ENCODE measurements at regions not wholly inside any gene's neighbourhood (a gene's known extent, or its start where the extent isn't known, plus 50 kb on each side); places are given as distances from the start of the nearest gene placed in this dataset.
"Not testable (repeated sequence)": the region's sequence is repeated elsewhere in the genome, so short reads cannot be mapped to it uniquely, and the experiment has no call there.

GRCh38 chr3:3291756-3292283, 112.3 kb upstream of the CRBN start:
- H3K9me3 ChIP-seq (ENCODE audit: control insufficient read depth, low read length, poor library complexity, severe bottlenecking); H3K27me3 Mint-ChIP-seq; H3K4me3 Mint-ChIP-seq; H3K4me1 Mint-ChIP-seq; DNase-seq; H3K27ac Mint-ChIP-seq; H3K36me3 Mint-ChIP-seq (ENCODE audit: low read depth); ATAC-seq: not testable (repeated sequence)

DNA sequence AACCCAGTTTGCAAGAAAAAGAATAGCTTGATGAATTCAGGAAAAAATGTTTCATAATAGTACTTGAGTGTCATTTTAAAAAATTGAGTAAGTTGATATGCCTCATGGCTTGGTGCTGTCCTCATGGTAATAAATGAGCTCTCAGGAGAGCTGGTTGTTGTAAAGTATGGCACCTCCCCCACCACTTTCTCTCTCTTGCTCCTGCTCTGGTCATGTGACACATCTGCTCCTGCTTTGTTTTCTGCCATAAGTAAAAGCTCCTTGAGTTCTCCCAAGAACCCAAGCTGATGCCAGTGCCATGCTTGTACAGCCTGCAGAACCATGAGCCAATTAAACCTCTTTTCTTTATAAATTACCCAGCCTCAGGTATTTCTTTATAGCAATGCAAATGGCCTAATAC, 108.8 kb upstream of the CRBN start:
- DNase-seq (no peak), ATAC-seq (no peak)
- no peak overlapping the region for H3K27ac Mint-ChIP-seq
- H3K36me3 Mint-ChIP-seq (ENCODE audit: low read depth), result no peaks in the 10 kb centered on the region
- H3K4me3 Mint-ChIP-seq, result no peak overlapping the region
- H3K9me3 ChIP-seq (ENCODE audit: control insufficient read depth, low read length, poor library complexity, severe bottlenecking), result no peaks in the 10 kb centered on the region
- H3K27me3 Mint-ChIP-seq, result no peaks in the 10 kb centered on the region
- H3K4me1 Mint-ChIP-seq, result no peaks in the 10 kb centered on the region

- H3K4me3 Mint-ChIP-seq, result no peak overlapping the region
- ATAC-seq, result no peak
- no peaks in the 10 kb centered on the region for H3K4me1 Mint-ChIP-seq
- H3K27ac Mint-ChIP-seq, result no peak overlapping the region
- no peaks in the 10 kb centered on the region for H3K27me3 Mint-ChIP-seq
- H3K36me3 Mint-ChIP-seq (ENCODE audit: low read depth), result no peaks in the 10 kb centered on the region
- no peak for DNase-seq
- no peaks in the 10 kb centered on the region for H3K9me3 ChIP-seq (ENCODE audit: control insufficient read depth, low read length, poor library complexity, severe bottlenecking)
These were observed 106.5 kb upstream of the CRBN start for GRCh38 chr3:3286014-3286413.

DNA sequence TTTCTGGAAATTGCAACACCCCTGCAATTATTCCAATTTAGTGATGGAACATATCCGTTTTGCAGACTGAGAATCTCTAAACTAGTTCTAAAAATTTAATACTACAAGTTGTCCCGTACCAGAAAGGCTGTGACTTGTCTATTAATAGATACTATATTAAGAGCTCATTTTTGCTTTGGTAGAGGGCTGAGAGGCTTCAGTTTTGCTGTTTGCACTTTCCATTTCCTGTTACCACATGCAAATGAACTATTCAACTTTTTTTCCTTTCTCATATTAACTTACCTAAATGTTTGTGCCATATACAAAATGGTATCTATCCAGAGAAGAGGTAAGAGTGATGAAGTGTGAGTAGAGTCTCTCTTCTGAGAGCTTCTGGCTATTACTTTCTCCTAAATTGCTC, 101.5 kb upstream of the CRBN start:
- H3K27me3 Mint-ChIP-seq, result peaks cover 10% of the 10 kb centered on the region
- H3K9me3 ChIP-seq (ENCODE audit: control insufficient read depth, low read length, poor library complexity, severe bottlenecking), result no peaks in the 10 kb centered on the region
- H3K27ac Mint-ChIP-seq, result no peak overlapping the region
- ATAC-seq, result no peak
- H3K36me3 Mint-ChIP-seq (ENCODE audit: low read depth), result no peaks in the 10 kb centered on the region
- no peaks in the 10 kb centered on the region for H3K4me1 Mint-ChIP-seq
- H3K4me3 Mint-ChIP-seq, result no peak overlapping the region
- DNase-seq, result no peak

DNA sequence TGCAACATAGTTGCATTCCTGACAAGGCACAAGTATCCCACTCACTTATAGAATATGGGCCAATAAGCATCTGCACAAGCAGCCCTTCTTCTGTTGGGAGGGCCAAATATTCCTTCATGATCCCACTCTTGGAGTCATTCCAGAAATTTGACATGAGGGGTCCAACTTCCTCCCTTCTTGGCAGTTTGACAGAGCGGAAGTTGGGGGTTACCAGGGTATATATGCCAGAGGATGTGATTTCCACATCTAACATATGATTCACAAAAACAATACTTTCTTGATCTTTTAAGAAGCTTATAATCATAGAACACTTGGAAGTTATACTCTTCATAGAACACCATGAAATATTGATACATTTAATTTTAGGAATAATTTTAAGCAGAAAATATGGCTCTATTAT, 100.9 kb upstream of the CRBN start:
- H3K9me3 ChIP-seq (ENCODE audit: control insufficient read depth, low read length, poor library complexity, severe bottlenecking), result no peaks in the 10 kb centered on the region
- ATAC-seq (no peak), DNase-seq (no peak)
- no peak overlapping the region for H3K27ac Mint-ChIP-seq
- H3K36me3 Mint-ChIP-seq (ENCODE audit: low read depth), result no peaks in the 10 kb centered on the region
- H3K4me1 Mint-ChIP-seq, result no peaks in the 10 kb centered on the region
- H3K27me3 Mint-ChIP-seq, result peaks cover 10% of the 10 kb centered on the region
- no peak overlapping the region for H3K4me3 Mint-ChIP-seq

DNA sequence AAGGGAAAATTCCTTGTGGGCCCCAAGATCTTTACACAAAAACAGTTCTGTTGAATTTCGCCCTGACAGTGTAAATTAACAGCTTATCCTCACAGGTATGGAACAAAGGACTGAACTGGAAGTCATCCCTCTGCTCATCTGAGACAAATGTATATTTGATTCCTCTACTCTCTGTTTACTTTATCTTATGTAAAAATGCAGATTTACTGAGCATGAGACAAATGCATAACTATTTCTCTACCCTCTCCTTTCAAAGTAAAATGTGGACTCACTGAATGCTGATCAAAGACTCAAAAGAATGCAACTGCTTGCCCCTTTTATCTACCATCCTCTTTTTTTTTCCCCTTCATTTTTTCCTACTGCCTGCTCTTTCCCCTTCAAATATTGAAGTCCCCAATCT, 98.6 kb upstream of the CRBN start:
- Mint-ChIP-seq H3K27ac (no peak overlapping the region), H3K4me3 (no peak overlapping the region), H3K27me3 (peaks cover 10% of the 10 kb centered on the region), H3K36me3 (ENCODE audit: low read depth) (no peaks in the 10 kb centered on the region), H3K4me1 (no peaks in the 10 kb centered on the region)
- H3K9me3 ChIP-seq (ENCODE audit: control insufficient read depth, low read length, poor library complexity, severe bottlenecking), result no peaks in the 10 kb centered on the region
- DNase-seq, result no peak
- no peak for ATAC-seq

DNA sequence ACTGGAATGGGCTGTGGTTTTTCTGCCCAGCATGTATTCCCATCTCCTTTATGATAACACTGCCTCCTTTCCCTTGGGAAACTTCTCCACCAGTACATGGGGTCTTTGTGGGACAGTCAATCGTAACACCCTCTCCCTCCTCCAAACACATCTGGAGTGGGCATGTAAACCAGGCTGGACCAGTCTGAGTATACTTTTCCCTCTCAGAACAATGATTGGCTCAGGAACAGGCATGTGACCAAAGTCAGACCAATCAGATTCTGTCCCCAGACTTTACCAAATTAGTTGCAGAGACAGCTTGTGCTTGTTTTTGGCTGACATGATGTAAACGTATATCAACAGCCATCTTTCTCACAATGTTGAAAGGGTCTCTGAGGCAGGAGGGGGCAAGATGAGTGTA, 97.1 kb upstream of the CRBN start:
- no peaks in the 10 kb centered on the region for H3K36me3 Mint-ChIP-seq (ENCODE audit: low read depth)
- no peak for ATAC-seq
- no peak for DNase-seq
- no peaks in the 10 kb centered on the region for H3K9me3 ChIP-seq (ENCODE audit: control insufficient read depth, low read length, poor library complexity, severe bottlenecking)
- no peak overlapping the region for H3K4me3 Mint-ChIP-seq
- no peak overlapping the region for H3K27ac Mint-ChIP-seq
- peaks cover 10% of the 10 kb centered on the region for H3K27me3 Mint-ChIP-seq
- no peaks in the 10 kb centered on the region for H3K4me1 Mint-ChIP-seq

DNA sequence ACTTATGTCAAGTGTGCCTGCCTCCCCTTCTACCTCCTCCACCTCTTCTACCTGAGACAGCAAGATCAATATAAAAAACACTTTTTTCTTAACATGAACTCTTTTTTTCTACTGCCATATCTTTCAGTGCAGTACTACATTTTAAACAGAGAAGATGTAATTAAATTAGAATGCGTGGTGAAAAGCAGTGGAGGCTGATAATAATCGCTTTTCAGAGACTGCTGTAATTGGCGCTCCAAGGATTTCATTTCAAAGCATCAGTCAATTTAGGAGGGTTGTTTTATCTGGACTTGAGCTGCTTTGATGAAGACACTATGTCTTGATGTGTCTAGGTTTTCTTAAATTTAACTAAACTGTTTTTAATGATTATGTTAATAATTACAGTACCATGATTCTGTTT, 85.3 kb upstream of the CRBN start:
- no peaks in the 10 kb centered on the region for H3K9me3 ChIP-seq (ENCODE audit: control insufficient read depth, low read length, poor library complexity, severe bottlenecking)
- Mint-ChIP-seq H3K4me1 (no peaks in the 10 kb centered on the region), H3K36me3 (ENCODE audit: low read depth) (no peaks in the 10 kb centered on the region), H3K27ac (no peak overlapping the region), H3K27me3 (peaks cover 32% of the 10 kb centered on the region), H3K4me3 (no peak overlapping the region)
- no peak for ATAC-seq
- no peak for DNase-seq

DNA sequence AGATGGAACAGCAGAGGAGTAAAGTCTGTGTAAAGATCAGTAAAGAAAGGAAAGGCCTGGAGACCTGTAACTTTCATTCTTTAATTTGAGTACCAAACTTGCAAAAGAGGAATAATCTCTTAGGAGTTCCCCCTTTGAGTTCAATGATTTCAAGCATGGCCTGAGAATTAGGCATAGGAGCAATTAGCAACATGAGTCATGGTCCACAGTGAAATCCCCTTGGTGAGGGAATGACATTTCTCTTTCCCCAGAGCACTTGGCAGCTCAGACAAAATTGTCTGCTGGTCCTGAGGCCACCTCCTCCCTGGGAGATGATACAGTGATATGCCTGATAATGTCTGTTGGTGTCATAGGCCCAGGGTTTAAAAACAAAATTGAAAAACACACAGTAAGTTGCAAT, 81.4 kb upstream of the CRBN start:
- H3K9me3 ChIP-seq (ENCODE audit: control insufficient read depth, low read length, poor library complexity, severe bottlenecking), result no peaks in the 10 kb centered on the region
- Mint-ChIP-seq H3K4me1 (no peaks in the 10 kb centered on the region), H3K4me3 (no peak overlapping the region), H3K36me3 (ENCODE audit: low read depth) (no peaks in the 10 kb centered on the region), H3K27me3 (peaks cover 17% of the 10 kb centered on the region), H3K27ac (no peak overlapping the region)
- DNase-seq, result no peak
- ATAC-seq, result no peak

DNA sequence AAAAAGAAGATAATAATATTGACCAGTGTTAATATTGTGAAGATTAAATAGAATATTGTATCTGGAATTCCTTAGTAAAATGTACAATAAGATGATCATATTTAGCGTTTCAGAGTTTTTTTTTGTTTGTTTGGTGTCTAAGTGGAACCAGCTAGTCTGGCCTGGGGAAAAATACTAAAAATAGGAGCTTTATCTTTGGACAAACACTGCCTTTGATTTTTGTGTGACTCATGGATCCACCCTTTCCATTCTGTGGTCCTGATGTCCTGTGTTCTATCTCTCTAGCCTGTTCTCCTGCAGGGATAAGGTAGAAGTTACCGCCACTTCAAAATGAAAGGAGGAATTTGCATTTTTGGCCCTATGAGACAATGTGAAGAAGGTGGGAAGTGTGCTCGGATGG, 79.7 kb upstream of the CRBN start:
- Mint-ChIP-seq H3K27ac (no peak overlapping the region), H3K36me3 (ENCODE audit: low read depth) (no peaks in the 10 kb centered on the region), H3K4me1 (no peaks in the 10 kb centered on the region), H3K27me3 (peaks cover 9% of the 10 kb centered on the region), H3K4me3 (no peak overlapping the region)
- DNase-seq (no peak), ATAC-seq (no peak)
- no peaks in the 10 kb centered on the region for H3K9me3 ChIP-seq (ENCODE audit: control insufficient read depth, low read length, poor library complexity, severe bottlenecking)

GRCh38 chr3:3258281-3258680, 78.8 kb upstream of the CRBN start:
- no peak overlapping the region for H3K27ac Mint-ChIP-seq
- DNase-seq, result no peak
- H3K36me3 Mint-ChIP-seq (ENCODE audit: low read depth), result no peaks in the 10 kb centered on the region
- H3K9me3 ChIP-seq (ENCODE audit: control insufficient read depth, low read length, poor library complexity, severe bottlenecking), result no peaks in the 10 kb centered on the region
- H3K4me3 Mint-ChIP-seq, result no peak overlapping the region
- H3K4me1 Mint-ChIP-seq, result no peaks in the 10 kb centered on the region
- peaks cover 9% of the 10 kb centered on the region for H3K27me3 Mint-ChIP-seq
- ATAC-seq, result no peak

DNA sequence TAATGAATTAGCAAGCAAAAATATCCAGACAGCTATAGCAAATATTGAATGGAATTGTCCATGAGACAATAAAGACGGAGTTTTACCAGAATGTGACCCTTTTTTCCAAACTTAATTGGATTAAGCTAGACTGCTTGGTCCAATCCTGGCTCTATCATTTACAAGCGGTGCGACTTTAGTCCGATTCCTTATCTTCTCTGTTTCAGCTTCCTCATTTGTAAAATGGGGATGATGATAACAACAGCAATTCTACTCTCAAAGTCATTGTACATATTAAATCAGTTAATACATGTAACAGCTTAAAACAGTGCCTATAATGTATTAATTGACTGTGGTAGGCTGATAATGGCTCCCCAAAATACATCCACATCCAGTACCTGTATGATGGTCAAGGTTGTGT, 62.1 kb upstream of the CRBN start:
- Mint-ChIP-seq H3K36me3 (ENCODE audit: low read depth) (peaks cover 2% of the 10 kb centered on the region), H3K27me3 (peaks cover 22% of the 10 kb centered on the region), H3K27ac (no peak overlapping the region), H3K4me3 (no peak overlapping the region), H3K4me1 (no peaks in the 10 kb centered on the region)
- no peaks in the 10 kb centered on the region for H3K9me3 ChIP-seq (ENCODE audit: control insufficient read depth, low read length, poor library complexity, severe bottlenecking)
- DNase-seq (no peak), ATAC-seq (no peak)

- H3K4me1 Mint-ChIP-seq, result no peaks in the 10 kb centered on the region
- no peak overlapping the region for H3K27ac Mint-ChIP-seq
- H3K36me3 Mint-ChIP-seq (ENCODE audit: low read depth), result peaks cover 2% of the 10 kb centered on the region
- H3K9me3 ChIP-seq (ENCODE audit: control insufficient read depth, low read length, poor library complexity, severe bottlenecking), result no peaks in the 10 kb centered on the region
- no peak for ATAC-seq
- peaks cover 16% of the 10 kb centered on the region for H3K27me3 Mint-ChIP-seq
- no peak for DNase-seq
- H3K4me3 Mint-ChIP-seq, result no peak overlapping the region
These were observed 61.5 kb upstream of the CRBN start for GRCh38 chr3:3240986-3241385.

- no peak overlapping the region for H3K27ac Mint-ChIP-seq
- no peaks in the 10 kb centered on the region for H3K27me3 Mint-ChIP-seq
- ATAC-seq (no peak), DNase-seq (no peak)
- H3K4me3 Mint-ChIP-seq, result no peak overlapping the region
- H3K4me1 Mint-ChIP-seq, result no peaks in the 10 kb centered on the region
- no peaks in the 10 kb centered on the region for H3K9me3 ChIP-seq (ENCODE audit: control insufficient read depth, low read length, poor library complexity, severe bottlenecking)
- no peaks in the 10 kb centered on the region for H3K36me3 Mint-ChIP-seq (ENCODE audit: low read depth)
These were observed 58.5 kb upstream of the CRBN start for GRCh38 chr3:3237979-3238378.

GRCh38 chr3:3232251-3232650, 52.8 kb upstream of the CRBN start:
- H3K4me3 Mint-ChIP-seq, result no peak overlapping the region
- no peak for DNase-seq
- H3K9me3 ChIP-seq (ENCODE audit: control insufficient read depth, low read length, poor library complexity, severe bottlenecking), result no peaks in the 10 kb centered on the region
- no peaks in the 10 kb centered on the region for H3K36me3 Mint-ChIP-seq (ENCODE audit: low read depth)
- no peak overlapping the region for H3K27ac Mint-ChIP-seq
- H3K4me1 Mint-ChIP-seq, result no peaks in the 10 kb centered on the region
- H3K27me3 Mint-ChIP-seq, result no peaks in the 10 kb centered on the region
- ATAC-seq, result no peak

Data from T-helper 17 cell (primary cell).